Right renal pelvis (tissue), 4 donors: ENCODE measurements at regions not wholly inside any gene's neighbourhood (a gene's known extent, or its start where the extent isn't known, plus 50 kb on each side); places are given as distances from the start of the nearest gene placed in this dataset.
"Not testable (repeated sequence)": the region's sequence is repeated elsewhere in the genome, so short reads cannot be mapped to it uniquely, and the experiment has no call there.

Source experiments
- DNase-seq, 4 donors: peaks; one replicate each; pipeline ENCODE4 v3.0.0-alpha.2; 2013; ENCODE audit warnings: low read depth in 4 of 4, low spot score in 3 of 4, missing footprints in 1 of 4

DNA sequence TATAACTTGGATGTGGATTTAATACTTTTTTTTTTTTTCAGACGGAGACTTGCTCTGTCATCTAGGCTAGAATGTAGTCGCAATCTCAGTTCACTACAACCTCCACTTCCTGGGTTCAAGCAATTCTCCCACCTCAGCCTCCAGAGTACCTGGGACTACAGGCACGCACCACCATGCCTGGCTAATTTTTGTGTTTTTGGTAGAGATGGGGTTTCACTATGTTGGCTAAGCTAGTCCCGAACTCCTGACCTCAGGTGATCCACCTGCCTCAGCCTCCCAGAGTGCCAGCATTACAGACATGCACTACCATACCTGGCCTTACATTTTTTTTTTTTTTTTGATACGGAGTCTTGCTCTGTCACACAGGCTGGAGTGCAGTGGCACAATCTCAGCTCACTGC is 85.6 kb upstream of the BTN3A2 start:
- DNase-seq, result not testable (repeated sequence)

DNA sequence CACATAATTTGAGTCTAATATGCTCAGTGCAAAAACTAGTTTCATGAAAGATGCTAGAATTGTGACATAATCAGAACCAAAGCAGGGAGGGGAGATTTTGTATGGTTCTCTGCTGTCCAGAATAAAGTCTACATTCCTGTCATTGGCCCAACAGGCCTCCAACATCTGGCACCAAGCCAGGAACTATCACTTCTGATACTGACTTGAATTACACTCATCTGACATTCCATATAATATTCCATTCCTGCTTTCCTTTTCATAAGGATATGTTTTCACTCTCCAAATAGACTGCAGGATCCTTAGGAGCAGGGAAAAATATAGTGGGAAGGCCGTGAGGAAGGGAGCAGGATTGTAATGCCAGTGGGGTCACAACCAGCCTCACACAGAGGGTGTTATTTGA is 84.6 kb upstream of the BTN3A2 start:
- no peak for DNase-seq

GRCh38 chr6:26284537-26285142 is 80.4 kb upstream of the BTN3A2 start:
- peak in 2 of 4 donors; percentile 47 for DNase-seq

GRCh38 chr6:26285143-26286134 is 79.6 kb upstream of the BTN3A2 start:
- DNase-seq, result peak; percentile 99 to 100 (median 100)

- DNase-seq, result peak in 1 of 4 donors; percentile 86
These were observed 78.7 kb upstream of the BTN3A2 start for GRCh38 chr6:26286168-26286877.

DNA sequence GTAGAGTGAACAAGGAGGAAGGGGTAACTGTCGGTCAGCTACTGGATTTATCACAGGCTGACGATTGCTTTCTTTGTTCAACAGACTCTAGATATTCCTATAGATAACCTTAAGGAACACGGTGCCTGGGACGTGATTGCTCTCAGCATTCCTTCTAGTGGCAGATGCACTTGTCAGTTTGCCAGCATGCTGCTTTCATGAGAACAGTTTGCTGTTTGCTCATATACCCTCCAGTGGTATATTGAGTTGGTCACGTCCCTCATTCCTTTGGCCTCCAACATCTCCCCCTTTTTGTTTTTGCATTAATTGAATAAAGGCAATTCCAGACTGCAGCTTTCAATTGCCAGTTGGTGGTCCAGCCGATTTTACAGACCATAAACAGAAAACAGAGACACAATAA is 76.8 kb upstream of the BTN3A2 start:
- no peak for DNase-seq

DNA sequence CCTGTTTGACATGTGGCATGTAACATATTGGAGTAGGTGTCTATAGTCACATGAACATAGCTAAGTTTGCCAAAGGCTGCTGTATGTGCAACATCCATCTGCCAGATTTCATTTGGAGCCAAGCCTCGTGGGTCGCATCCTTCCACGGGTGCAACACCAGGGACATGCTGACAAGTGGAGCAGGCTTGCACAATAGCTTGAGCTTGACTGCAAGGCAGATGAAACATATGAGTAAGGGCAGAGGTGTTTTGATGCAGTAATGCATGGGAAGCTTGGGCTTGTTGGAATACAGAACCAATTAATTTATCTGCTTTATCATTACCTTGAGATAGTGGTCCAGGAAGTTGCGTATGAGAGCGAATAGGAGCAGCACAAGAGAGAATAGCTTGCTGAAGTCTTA is 74.1 kb upstream of the BTN3A2 start:
- DNase-seq, result no peak

DNA sequence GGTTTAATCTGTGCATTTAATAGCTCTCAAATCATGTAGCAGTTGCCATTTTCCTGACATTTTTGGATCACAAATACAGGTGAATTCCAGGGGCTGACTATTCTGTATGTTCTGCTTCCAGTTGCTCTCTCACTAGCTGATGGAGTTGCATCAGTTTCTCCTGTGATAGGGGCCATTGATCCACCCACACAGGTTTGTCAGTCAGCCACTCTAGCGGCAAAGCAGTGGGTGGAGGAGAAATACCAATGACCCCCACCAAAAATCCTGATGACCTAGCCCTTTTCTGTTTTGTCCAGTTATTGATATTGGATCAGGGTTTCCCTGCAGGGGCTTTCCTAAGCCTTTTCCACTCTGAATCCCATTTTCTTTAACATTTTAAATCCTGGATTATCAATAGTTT is 72.3 kb upstream of the BTN3A2 start:
- DNase-seq, result no peak

DNA sequence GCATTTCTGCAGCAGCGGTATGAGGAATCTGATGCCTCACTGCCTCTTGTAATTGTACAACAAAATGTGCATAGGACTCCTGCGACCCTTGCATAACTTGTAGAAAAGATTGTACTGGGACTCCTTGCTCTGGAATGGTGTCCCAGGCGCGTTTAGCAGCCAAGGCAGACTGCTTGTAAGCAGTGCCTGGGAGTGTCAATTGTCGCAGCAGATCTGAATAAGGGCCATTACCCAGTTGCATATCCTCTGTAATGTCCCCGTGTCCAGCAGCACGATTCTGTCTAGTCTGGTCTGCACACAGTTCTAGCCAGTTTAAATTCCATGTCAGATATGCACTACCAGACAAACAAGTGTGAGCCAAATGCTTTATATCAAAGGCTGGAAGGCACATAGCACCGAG is 70.7 kb upstream of the BTN3A2 start:
- no peak for DNase-seq

DNA sequence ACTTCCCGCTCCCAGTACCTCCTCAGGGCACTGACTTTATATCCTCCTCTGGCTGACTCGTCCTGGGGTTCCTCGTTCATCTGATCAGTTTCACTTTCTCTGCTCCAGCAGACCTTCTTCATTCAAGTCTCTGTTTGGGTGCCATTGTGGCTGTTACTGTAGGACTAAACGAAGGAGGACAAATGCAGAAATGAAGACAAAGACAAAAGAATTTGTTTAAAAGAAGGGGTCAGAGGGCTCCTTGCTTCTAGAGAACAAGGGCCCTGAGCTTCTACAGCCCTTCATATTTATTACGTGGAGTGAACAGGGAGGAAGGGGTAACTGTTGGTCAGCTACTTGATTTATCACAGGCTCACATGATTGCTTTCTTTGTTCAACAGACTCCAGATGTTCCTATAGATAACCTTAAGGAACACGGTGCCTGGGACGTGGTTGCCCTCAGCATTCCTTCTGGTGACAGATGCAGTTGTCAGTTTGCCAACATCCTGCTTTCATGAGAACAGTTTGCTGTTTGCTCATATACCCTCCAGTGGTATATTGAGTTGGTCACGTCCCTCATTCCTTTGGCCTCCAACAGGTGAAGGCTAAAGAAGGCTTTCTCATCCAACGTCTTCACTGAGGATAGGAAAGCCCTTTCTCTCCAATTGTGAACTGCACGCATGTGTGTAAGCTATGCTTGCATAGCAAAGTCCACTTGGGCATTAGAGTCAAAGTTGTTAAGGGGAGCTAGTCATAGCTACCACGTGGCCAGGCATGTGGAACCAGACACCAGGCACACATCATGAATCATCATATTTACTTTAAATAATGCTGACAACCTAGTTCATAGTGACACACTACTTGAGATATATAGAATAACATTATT is 69.1 kb upstream of the BTN3A2 start:
- DNase-seq, result no peak

GRCh38 chr6:26296556-26296856 is 68.5 kb upstream of the BTN3A2 start:
- DNase-seq, result no peak

- DNase-seq, result no peak
These were observed 67.9 kb upstream of the BTN3A2 start for GRCh38 chr6:26296857-26297648.

DNA sequence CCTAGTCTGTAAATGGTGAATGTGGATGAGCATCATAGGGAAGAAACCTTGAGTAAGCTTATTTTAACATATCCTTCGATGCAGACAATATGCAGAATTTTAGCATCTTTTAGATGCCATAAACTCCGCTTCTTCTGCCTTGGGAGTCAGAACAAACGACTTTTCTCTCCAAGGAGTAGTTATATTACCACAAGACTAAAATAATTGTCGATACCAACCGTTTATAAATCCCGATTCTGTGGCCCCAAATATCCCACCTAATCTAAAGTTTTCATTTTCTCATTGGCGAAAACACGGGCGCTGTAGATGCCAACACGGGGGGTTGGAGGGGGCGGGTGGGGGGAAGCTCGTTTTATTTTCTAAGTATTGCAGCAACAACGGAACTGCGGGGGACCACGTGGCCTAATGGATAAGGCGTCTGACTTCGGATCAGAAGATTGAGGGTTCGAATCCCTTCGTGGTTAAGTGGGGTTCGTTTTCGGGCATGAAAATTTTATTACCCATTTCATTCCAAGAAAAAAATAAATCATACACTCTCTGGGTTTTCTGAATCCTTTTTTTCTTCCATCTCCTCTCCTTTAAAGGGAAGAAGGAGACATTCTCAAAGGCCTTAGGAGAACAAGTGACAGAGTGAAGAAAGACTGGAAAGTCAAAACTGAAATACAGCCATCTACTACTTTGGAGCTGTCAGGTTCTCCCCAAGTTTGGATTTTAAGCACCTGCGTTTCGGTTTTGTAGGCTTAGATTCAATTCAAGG is 65.5 kb upstream of the BTN3A2 start:
- no peak for DNase-seq

DNA sequence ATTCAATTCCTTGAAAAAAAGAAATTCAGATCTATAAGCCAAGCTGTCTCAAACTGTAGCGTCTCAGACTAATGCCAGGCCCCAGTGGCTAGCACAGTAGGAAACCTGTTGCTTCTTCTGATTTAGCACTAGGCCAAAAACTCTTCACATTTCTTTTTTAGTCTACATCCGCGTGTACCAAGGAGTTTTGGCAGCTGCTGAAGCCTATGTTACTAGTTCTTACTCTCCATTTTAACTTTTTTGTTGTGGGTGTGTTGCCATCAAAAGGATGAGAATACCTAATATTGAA is 65.0 kb upstream of the BTN3A2 start:
- no peak for DNase-seq

DNA sequence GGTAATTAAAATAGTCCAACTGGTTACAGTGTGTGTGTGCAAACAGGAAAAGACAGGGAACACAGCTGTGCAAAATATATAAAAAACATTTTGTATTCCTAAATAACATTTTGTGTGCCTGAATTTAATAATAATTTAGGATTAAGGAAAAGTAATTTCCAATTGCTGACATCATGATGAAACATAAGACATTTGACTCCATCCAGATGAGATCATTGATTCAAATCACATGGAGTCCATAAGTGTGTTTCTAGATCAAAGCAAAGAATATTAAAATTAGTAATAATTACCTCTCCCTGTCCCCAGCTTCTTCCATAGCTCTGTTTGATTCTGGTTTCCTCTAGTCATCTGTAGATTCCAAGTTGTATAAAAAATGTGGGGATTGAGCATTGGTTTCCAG is 64.6 kb upstream of the BTN3A2 start:
- no peak for DNase-seq

DNA sequence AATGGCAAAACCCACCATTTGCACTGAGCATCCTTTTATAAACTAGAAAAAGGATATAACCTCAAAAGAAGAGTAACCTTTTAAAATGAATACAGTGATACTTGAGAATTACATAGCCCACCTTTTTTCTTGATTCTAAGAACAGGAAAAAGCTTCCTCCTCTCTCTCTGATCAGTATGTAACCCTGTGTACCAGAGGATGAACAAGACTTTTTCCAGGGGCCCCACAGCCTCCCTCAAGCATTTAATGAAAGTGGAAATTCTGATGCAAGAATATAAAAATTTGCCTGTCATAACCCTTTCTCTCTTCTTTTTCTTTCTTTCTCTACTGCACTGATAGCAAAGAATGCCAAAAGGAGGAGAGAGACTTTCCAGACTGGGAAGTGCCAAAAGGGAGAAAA is 64.2 kb upstream of the BTN3A2 start:
- DNase-seq, result no peak

GRCh38 chr6:26301638-26302037 is 63.4 kb upstream of the BTN3A2 start:
- no peak for DNase-seq

- no peak for DNase-seq
These were observed 61.9 kb upstream of the BTN3A2 start for GRCh38 chr6:26302941-26303559.

- no peak for DNase-seq
These were observed 60.7 kb upstream of the BTN3A2 start for GRCh38 chr6:26304213-26304796.
